ENCODE measurements at regions not wholly inside any gene's neighbourhood (a gene's known extent, or its start where the extent isn't known, plus 50 kb on each side); places are given as distances from the start of the nearest gene placed in this dataset.

DNA sequence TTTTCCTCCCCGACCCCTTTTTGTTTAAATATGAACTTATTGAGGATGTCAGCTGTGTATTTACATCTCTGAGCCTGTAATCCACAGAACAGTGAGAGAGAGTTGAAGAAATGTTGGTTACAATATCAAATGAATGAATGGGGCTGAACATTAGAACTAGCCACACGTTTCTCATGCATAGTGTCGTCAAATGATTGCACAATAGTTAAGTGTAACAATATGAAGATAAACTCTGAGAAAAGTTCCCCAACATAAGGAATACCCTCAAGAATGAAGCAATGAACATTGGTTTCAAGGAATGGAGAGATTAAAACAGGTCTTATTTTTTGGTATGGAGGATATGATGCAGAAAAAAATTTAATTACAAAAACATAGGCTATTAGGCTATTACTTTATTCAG lies 100.5 kb upstream of the DTNBP1 start:
- TF ChIP-seq, protein P1, sequence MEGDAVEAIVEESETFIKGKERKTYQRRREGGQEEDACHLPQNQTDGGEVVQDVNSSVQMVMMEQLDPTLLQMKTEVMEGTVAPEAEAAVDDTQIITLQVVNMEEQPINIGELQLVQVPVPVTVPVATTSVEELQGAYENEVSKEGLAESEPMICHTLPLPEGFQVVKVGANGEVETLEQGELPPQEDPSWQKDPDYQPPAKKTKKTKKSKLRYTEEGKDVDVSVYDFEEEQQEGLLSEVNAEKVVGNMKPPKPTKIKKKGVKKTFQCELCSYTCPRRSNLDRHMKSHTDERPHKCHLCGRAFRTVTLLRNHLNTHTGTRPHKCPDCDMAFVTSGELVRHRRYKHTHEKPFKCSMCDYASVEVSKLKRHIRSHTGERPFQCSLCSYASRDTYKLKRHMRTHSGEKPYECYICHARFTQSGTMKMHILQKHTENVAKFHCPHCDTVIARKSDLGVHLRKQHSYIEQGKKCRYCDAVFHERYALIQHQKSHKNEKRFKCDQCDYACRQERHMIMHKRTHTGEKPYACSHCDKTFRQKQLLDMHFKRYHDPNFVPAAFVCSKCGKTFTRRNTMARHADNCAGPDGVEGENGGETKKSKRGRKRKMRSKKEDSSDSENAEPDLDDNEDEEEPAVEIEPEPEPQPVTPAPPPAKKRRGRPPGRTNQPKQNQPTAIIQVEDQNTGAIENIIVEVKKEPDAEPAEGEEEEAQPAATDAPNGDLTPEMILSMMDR (conservative IDR thresholded peaks at IDR 0.05; ENCODE audit: low read depth in 2 of 2) = no peak
- no peak for TF ChIP-seq POLR2AphosphoS5 (IDR thresholded peaks at IDR 0.05; ENCODE audit: low read depth)
- no peak for TF ChIP-seq JUNB (IDR thresholded peaks at IDR 0.05; ENCODE audit: unreplicated experiment)
- no peak for TF ChIP-seq EZH2phosphoT487 (IDR thresholded peaks at IDR 0.05; ENCODE audit: unreplicated experiment)
- TF ChIP-seq, protein P2, sequence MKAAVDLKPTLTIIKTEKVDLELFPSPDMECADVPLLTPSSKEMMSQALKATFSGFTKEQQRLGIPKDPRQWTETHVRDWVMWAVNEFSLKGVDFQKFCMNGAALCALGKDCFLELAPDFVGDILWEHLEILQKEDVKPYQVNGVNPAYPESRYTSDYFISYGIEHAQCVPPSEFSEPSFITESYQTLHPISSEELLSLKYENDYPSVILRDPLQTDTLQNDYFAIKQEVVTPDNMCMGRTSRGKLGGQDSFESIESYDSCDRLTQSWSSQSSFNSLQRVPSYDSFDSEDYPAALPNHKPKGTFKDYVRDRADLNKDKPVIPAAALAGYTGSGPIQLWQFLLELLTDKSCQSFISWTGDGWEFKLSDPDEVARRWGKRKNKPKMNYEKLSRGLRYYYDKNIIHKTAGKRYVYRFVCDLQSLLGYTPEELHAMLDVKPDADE (IDR thresholded peaks at IDR 0.05) = no peak
- TF ChIP-seq EZH2 (IDR thresholded peaks at IDR 0.05; ENCODE audit: low read depth, unreplicated experiment) = no peak
- no peak for TF ChIP-seq STAT1 (IDR thresholded peaks at IDR 0.05; ENCODE audit: unreplicated experiment)
- TF ChIP-seq, protein P3, sequence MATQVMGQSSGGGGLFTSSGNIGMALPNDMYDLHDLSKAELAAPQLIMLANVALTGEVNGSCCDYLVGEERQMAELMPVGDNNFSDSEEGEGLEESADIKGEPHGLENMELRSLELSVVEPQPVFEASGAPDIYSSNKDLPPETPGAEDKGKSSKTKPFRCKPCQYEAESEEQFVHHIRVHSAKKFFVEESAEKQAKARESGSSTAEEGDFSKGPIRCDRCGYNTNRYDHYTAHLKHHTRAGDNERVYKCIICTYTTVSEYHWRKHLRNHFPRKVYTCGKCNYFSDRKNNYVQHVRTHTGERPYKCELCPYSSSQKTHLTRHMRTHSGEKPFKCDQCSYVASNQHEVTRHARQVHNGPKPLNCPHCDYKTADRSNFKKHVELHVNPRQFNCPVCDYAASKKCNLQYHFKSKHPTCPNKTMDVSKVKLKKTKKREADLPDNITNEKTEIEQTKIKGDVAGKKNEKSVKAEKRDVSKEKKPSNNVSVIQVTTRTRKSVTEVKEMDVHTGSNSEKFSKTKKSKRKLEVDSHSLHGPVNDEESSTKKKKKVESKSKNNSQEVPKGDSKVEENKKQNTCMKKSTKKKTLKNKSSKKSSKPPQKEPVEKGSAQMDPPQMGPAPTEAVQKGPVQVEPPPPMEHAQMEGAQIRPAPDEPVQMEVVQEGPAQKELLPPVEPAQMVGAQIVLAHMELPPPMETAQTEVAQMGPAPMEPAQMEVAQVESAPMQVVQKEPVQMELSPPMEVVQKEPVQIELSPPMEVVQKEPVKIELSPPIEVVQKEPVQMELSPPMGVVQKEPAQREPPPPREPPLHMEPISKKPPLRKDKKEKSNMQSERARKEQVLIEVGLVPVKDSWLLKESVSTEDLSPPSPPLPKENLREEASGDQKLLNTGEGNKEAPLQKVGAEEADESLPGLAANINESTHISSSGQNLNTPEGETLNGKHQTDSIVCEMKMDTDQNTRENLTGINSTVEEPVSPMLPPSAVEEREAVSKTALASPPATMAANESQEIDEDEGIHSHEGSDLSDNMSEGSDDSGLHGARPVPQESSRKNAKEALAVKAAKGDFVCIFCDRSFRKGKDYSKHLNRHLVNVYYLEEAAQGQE (IDR thresholded peaks at IDR 0.05; ENCODE audit: unreplicated experiment) = no peak
